Lower leg skin (tissue), 3 donors: ENCODE measurements at regions not wholly inside any gene's neighbourhood (a gene's known extent, or its start where the extent isn't known, plus 50 kb on each side); places are given as distances from the start of the nearest gene placed in this dataset.

Experiments
- CTCF ChIP-seq, 3 donors: fragments of 450-650 bp; IDR thresholded peaks; one replicate each; pipeline ENCODE4 v1.5.1; 2016; ENCODE audit warnings: antibody characterized with exemption in 3 of 3, mild to moderate bottlenecking in 3 of 3, moderate library complexity in 2 of 3
- POLR2A ChIP-seq, 2 donors: fragments of 450-650 bp; IDR thresholded peaks; one replicate each; pipeline ENCODE4 v1.6.1; 2016 to 2017; ENCODE audit warnings: antibody characterized with exemption in 2 of 2, mild to moderate bottlenecking in 1 of 2, moderate library complexity in 1 of 2

- no peak for TF ChIP-seq CTCF (IDR thresholded peaks at IDR 0.05)
- no peak for TF ChIP-seq POLR2A (IDR thresholded peaks at IDR 0.05)
Measured at GRCh38 chr10:1807924-1808323, 70.6 kb upstream of the ADARB2 start.
